Liver (tissue), 3 donors: ENCODE measurements at regions not wholly inside any gene's neighbourhood (a gene's known extent, or its start where the extent isn't known, plus 50 kb on each side); places are given as distances from the start of the nearest gene placed in this dataset.

Source experiments
- CTCF ChIP-seq: fragments of 150-350 bp; IDR thresholded peaks from 2 replicates; pipeline ENCODE4 v1.5.1; 2017; ENCODE audit warnings: improper control_type of control experiment, low read depth, low read length; ENCODE audit not compliant: missing input control
- NR2F2 ChIP-seq: IDR thresholded peaks from 2 replicates; pipeline ENCODE4 v1.6.1; 2016; ENCODE audit warnings: antibody characterized with exemption
- donor health status: healthy.
- donor health status: healthy.

GRCh38 chrX:148265829-148266228 is 234.6 kb upstream of the AFF2 start:
- TF ChIP-seq CTCF (no peak), NR2F2 (no peak)
